ENCODE measurements at regions not wholly inside any gene's neighbourhood (a gene's known extent, or its start where the extent isn't known, plus 50 kb on each side); places are given as distances from the start of the nearest gene placed in this dataset.

DNA sequence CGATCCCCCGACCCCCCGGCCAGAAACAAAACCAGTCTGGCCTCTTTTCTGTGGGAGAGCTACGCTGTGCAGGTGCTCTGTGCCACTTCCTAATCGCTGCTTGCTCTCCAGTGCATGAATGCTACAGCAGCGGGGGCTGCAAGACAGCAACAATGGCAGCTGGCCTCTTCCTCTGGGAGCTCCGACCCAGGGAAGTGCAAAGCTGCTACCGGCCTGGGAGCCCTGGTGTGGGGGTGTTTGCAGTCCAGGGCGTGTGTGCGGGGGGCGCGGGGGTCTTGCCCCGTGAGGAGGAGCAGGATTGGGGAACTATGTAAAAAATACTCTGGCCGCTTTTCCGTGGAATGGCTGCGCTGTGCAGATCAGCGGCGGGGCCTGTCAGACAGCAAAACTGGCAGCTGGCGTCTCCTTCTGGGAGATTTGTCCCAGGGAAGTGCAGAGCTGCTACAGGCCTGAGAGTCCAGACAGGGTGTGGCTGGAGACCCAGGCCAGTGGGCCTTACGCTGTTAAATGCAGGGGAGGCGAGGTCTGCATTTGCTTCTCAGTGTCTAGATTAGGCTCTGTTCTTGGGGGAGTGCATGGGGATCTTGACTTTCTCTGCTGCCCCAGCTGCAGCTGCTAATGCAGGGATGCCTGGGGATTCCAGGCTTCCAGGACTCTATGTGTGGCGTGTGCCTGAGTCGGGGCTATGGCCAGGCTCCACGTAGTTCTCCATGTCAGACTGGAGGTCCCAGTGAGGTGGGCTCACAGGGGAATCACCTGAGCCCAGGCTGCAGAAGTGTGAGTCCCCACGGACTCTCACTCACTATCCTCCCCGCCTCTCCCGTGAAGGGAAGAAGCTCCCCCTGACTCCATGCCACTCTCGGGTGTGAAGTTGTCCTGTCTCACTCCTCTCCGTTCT, 344.5 kb downstream of the AEBP2 start:
- H3K27me3 ChIP-seq (ENCODE audit: control insufficient read depth in 2 of 2, insufficient read depth in 2 of 2, low read length in 2 of 2) = no peaks in the 10 kb centered on the region
- in situ Hi-C loops (cut with MboI) (no loop called here), intact Hi-C loops (cut with micrococcal nuclease) (no loop called here)
- no peak overlapping the region for H3K9ac ChIP-seq (ENCODE audit: insufficient read depth in 1 of 2, low read depth in 2 of 2, low read length in 2 of 2)
- H3K9me3 ChIP-seq (replicated peaks; ENCODE audit: control insufficient read depth, insufficient read depth, low read depth, low read length) = no peaks in the 10 kb centered on the region
- DNase-seq (ENCODE audit: extremely low read depth in 1 of 4, low spot score in 3 of 4) (no peak), ATAC-seq (no peak), FAIRE-seq (no peak)
- H3K4me3 ChIP-seq = no peak overlapping the region
- WGBS (ENCODE audit: insufficient coverage, low coverage, missing lambda C conversion rate) = 3% methylated on average over 8 of the region's 29 CpGs
- H4K20me1 ChIP-seq (replicated peaks; ENCODE audit: control insufficient read depth, insufficient read depth, low read length) = no peaks in the 10 kb centered on the region
- no peak overlapping the region for H3K27ac ChIP-seq (ENCODE audit: extremely low read depth, low read depth, low read length)
- TF ChIP-seq CEBPB (tag; IDR thresholded peaks at IDR 0.05) = no peak
- TF ChIP-seq HEY1 (CRISPR knock-in tag; IDR thresholded peaks at IDR 0.05; ENCODE audit: borderline replicate concordance) = no peak
- H3K9me1 ChIP-seq (ENCODE audit: control insufficient read depth, insufficient read depth, low read length) = no peaks in the 10 kb centered on the region
- H3K36me3 ChIP-seq (ENCODE audit: control insufficient read depth, insufficient read depth, low read length) = no peaks in the 10 kb centered on the region
- no peaks in the 10 kb centered on the region for H3K4me1 ChIP-seq (replicated peaks in 1 of 2; ENCODE audit: control insufficient read depth in 2 of 2, insufficient read depth in 2 of 2, low read length in 2 of 2)
- no peak overlapping the region for H2AFZ ChIP-seq (ENCODE audit: low read depth, low read length)
- no peak overlapping the region for H3K4me2 ChIP-seq (ENCODE audit: insufficient read depth, low read length)
- no TSS peak for BruUV-seq (replicated peaks)
- POLR2A ChIA-PET = no interaction called here
- CTCF ChIA-PET (ENCODE audit: low intra/inter-chr PET ratio) = no interaction called here
- no peaks in the 10 kb centered on the region for H3K79me2 ChIP-seq (ENCODE audit: control insufficient read depth, insufficient read depth, low read length)

DNA sequence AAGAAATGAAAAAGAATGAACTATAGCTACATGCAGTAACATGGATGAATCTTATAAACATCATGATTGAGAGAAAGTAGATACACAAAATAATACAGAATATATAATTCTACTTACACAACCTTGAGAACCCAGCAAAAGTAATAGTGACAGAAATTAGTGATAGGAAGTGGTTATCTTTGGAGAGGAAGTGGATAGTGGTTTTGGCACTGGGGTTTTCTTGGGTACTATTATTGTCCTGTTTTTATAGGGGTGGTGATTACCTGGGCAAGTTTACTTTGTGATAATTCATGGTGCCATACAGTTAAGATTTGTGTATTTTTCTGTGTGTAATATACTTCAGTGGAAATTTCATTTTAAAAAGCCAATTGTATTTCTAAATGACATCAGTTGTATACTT, 352.7 kb downstream of the AEBP2 start:
- Histone ChIP-seq H3K4me2 (ENCODE audit: insufficient read depth, low read length) (no peak overlapping the region), H3K27me3 (ENCODE audit: control insufficient read depth in 2 of 2, insufficient read depth in 2 of 2, low read length in 2 of 2) (no peaks in the 10 kb centered on the region), H3K9me1 (ENCODE audit: control insufficient read depth, insufficient read depth, low read length) (no peaks in the 10 kb centered on the region), H3K27ac (ENCODE audit: extremely low read depth, low read depth, low read length) (no peak overlapping the region), H3K79me2 (ENCODE audit: control insufficient read depth, insufficient read depth, low read length) (no peaks in the 10 kb centered on the region), H2AFZ (ENCODE audit: low read depth, low read length) (no peak overlapping the region), H3K9ac (ENCODE audit: insufficient read depth in 1 of 2, low read depth in 2 of 2, low read length in 2 of 2) (no peak overlapping the region), H3K4me3 (no peak overlapping the region), H3K4me1 (replicated peaks in 1 of 2; ENCODE audit: control insufficient read depth in 2 of 2, insufficient read depth in 2 of 2, low read length in 2 of 2) (no peaks in the 10 kb centered on the region), H3K9me3 (replicated peaks; ENCODE audit: control insufficient read depth, insufficient read depth, low read depth, low read length) (no peaks in the 10 kb centered on the region), H4K20me1 (replicated peaks; ENCODE audit: control insufficient read depth, insufficient read depth, low read length) (no peaks in the 10 kb centered on the region), H3K36me3 (ENCODE audit: control insufficient read depth, insufficient read depth, low read length) (no peaks in the 10 kb centered on the region)
- CTCF ChIA-PET (ENCODE audit: low intra/inter-chr PET ratio) = no interaction called here
- no TSS peak for BruUV-seq (replicated peaks)
- intact Hi-C loops (cut with micrococcal nuclease) (no loop called here), in situ Hi-C loops (cut with MboI) (no loop called here)
- POLR2A ChIA-PET = no interaction called here
- no peak for FAIRE-seq
- no peak for DNase-seq (ENCODE audit: extremely low read depth in 1 of 4, low spot score in 3 of 4)
- no peak for ATAC-seq
- TF ChIP-seq MECOM (CRISPR knock-in tag; IDR thresholded peaks at IDR 0.05) = no peak
- no peak for TF ChIP-seq ZNF695 (CRISPR knock-in tag; IDR thresholded peaks at IDR 0.05)
- TF ChIP-seq RUNX1 (IDR thresholded peaks at IDR 0.05; ENCODE audit: low read depth) = no peak
- TF ChIP-seq CXXC5 (CRISPR knock-in tag; IDR thresholded peaks at IDR 0.05) = no peak
- TF ChIP-seq PURB (CRISPR knock-in tag; IDR thresholded peaks at IDR 0.05; ENCODE audit: low read depth) = no peak
- no peak for TF ChIP-seq IRF2 (CRISPR knock-in tag; IDR thresholded peaks at IDR 0.05)
- TF ChIP-seq, protein P1, sequence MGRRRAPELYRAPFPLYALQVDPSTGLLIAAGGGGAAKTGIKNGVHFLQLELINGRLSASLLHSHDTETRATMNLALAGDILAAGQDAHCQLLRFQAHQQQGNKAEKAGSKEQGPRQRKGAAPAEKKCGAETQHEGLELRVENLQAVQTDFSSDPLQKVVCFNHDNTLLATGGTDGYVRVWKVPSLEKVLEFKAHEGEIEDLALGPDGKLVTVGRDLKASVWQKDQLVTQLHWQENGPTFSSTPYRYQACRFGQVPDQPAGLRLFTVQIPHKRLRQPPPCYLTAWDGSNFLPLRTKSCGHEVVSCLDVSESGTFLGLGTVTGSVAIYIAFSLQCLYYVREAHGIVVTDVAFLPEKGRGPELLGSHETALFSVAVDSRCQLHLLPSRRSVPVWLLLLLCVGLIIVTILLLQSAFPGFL (CRISPR knock-in tag; IDR thresholded peaks at IDR 0.05) = no peak
- TF ChIP-seq ZNF586 (CRISPR knock-in tag; conservative IDR thresholded peaks at IDR 0.05) = no peak
- no peak for TF ChIP-seq ETV5 (CRISPR knock-in tag; IDR thresholded peaks at IDR 0.05; ENCODE audit: low read depth)
- no peak for TF ChIP-seq NCOA6 (IDR thresholded peaks at IDR 0.05)
- no peak for TF ChIP-seq KDM5B (IDR thresholded peaks at IDR 0.05; ENCODE audit: insufficient replicate concordance, low read depth, low read length)
- no peak for TF ChIP-seq HDAC2 (IDR thresholded peaks at IDR 0.05)
- TF ChIP-seq HDAC6 (IDR thresholded peaks at IDR 0.05; ENCODE audit: low read depth, low read length) = no peak
- TF ChIP-seq ZNF561 (CRISPR knock-in tag; conservative IDR thresholded peaks at IDR 0.05) = no peak
- TF ChIP-seq ARID2 (IDR thresholded peaks at IDR 0.05) = no peak
- no peak for TF ChIP-seq KAT8 (IDR thresholded peaks at IDR 0.05; ENCODE audit: low read depth)

All from K562 (cell line).